Aorta (tissue), 5 donors: ENCODE measurements at regions not wholly inside any gene's neighbourhood (a gene's known extent, or its start where the extent isn't known, plus 50 kb on each side); places are given as distances from the start of the nearest gene placed in this dataset.

ENCODE experiments used
- ATAC-seq: fragments of 200-7000 bp; cut with Tn5 transposase; one replicate; pipeline ENCODE4 v1.9.1; 2022; ENCODE audit warnings: moderate library complexity; ENCODE audit not compliant: low FRiP score
- DNase-seq, 2 donors: peaks; one replicate each; pipeline ENCODE4 v3.0.0-alpha.2; 2020
- H3K27ac ChIP-seq, 2 donors: one replicate each; pipeline ENCODE4 v1.5.1; 2013; ENCODE audit warnings: low read length in 2 of 2, mild to moderate bottlenecking in 2 of 2, moderate library complexity in 2 of 2, control low read depth in 1 of 2, inconsistent platforms in 1 of 2, low read depth in 1 of 2
- H3K27me3 ChIP-seq, 2 donors: one replicate each; pipeline ENCODE4 v1.6.1; 2013; ENCODE audit warnings: control low read depth in 1 of 2, low read length in 1 of 2, mild to moderate bottlenecking in 1 of 2, moderate library complexity in 1 of 2; ENCODE audit not compliant: insufficient read depth in 2 of 2, control insufficient read depth in 1 of 2
- H3K36me3 ChIP-seq, 2 donors: one replicate each; pipeline ENCODE4 v1.6.1; 2013; ENCODE audit warnings: control low read depth in 1 of 2, low read length in 1 of 2, mild to moderate bottlenecking in 1 of 2; ENCODE audit not compliant: insufficient read depth in 2 of 2, control insufficient read depth in 1 of 2
- H3K4me1 ChIP-seq, 2 donors: one replicate each; pipeline ENCODE4 v1.6.1; 2013; ENCODE audit warnings: low read length in 2 of 2, control low read depth in 1 of 2, mild to moderate bottlenecking in 1 of 2, moderate library complexity in 1 of 2; ENCODE audit not compliant: insufficient read depth in 2 of 2, control insufficient read depth in 1 of 2
- H3K4me3 ChIP-seq, 2 donors: one replicate each; pipeline ENCODE4 v1.5.1; 2013; ENCODE audit warnings: low read length in 2 of 2, control low read depth in 1 of 2, mild to moderate bottlenecking in 1 of 2
- H3K9me3 ChIP-seq: one replicate; pipeline ENCODE4 v1.6.1; 2013; ENCODE audit warnings: mild to moderate bottlenecking, low read length; ENCODE audit not compliant: control insufficient read depth
- WGBS, 2 donors: extraction: QIAGEN DNeasy Blood & Tissue Kit; methylation state at CpG; one replicate each; pipeline ENCODE4 v1.1.7; 2013; 5-methylcytosine and 5-hydroxymethylcytosine counted together
- intact Hi-C, 2 donors: fragments of 100-400 bp; cut with DNase I; formaldehyde crosslinking; loops; one replicate each; pipeline versions ENCODE4 v1.14.2 to v1.15.0; 2022
- donor health status: healthy with polysubstance abuse.
- donor health status: Bipolar disorder and iron deficiency.
- donor health status: DM: no; HTN: no; CAD: no.
- donor health status: DM: no; HTN: no; CAD: no.
- donor health status: DM: yes; HTN: yes; CAD: no.

- H3K36me3 ChIP-seq, result no peaks in the 10 kb centered on the region
- H3K4me1 ChIP-seq, result no peaks in the 10 kb centered on the region
- H3K4me3 ChIP-seq, result no peak overlapping the region
- H3K27ac ChIP-seq, result no peak overlapping the region
- intact Hi-C loops, result loop anchor here in 1 of 2 donors (10.0 kb wide), 1 partner anchor 572 kb away; no protein-coding TSS in a partner anchor
- DNase-seq, result no peak
- WGBS, 2 donors, result 95 to 100% methylated on average over 1 of the region's 1 CpG
- ATAC-seq, result no peak
- H3K27me3 ChIP-seq, result no peaks in the 10 kb centered on the region
- H3K9me3 ChIP-seq, result no peaks in the 10 kb centered on the region
Observed at GRCh38 chr10:118107040-118107439, 60.3 kb upstream of the RAB11FIP2 start.

DNA sequence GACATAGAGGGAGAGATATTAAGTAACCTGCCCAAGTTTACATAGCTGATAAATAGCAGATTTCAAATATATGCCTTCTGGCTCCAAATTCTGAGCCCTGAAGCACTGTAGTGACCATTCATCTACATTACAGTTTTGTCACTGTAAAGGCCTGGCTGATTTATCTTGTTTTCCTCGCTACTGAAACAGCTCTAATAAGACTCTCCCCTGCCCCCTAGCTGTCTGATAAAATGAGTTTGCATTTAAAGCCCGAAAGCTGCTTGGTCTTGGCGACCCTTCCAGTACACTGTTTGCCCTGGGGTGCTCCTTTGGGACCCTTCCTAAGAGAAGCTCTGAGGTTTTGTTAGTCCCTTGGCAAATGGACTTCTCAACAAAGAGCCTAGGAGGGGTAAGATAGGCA, 59.7 kb upstream of the RAB11FIP2 start:
- no peak for DNase-seq
- no peaks in the 10 kb centered on the region for H3K9me3 ChIP-seq
- WGBS, 2 donors, result 48 to 51% methylated on average over 3 of the region's 3 CpGs
- intact Hi-C loops, result loop anchor here in 1 of 2 donors (10.0 kb wide), 1 partner anchor 572 kb away; no protein-coding TSS in a partner anchor
- no peaks in the 10 kb centered on the region for H3K4me1 ChIP-seq
- no peak overlapping the region for H3K4me3 ChIP-seq
- no peak for ATAC-seq
- H3K36me3 ChIP-seq, result no peaks in the 10 kb centered on the region
- no peak overlapping the region for H3K27ac ChIP-seq
- no peaks in the 10 kb centered on the region for H3K27me3 ChIP-seq

- DNase-seq, result no peak
- WGBS, 2 donors, result 0 to 3% methylated on average over 1 of the region's 1 CpG
- intact Hi-C loops, result loop anchor here in 1 of 2 donors (10.0 kb wide), 1 partner anchor 567 kb away; no protein-coding TSS in a partner anchor
- no peak overlapping the region for H3K4me3 ChIP-seq
- no peaks in the 10 kb centered on the region for H3K36me3 ChIP-seq
- H3K9me3 ChIP-seq, result no peaks in the 10 kb centered on the region
- H3K27me3 ChIP-seq, result no peaks in the 10 kb centered on the region
- no peaks in the 10 kb centered on the region for H3K4me1 ChIP-seq
- ATAC-seq, result no peak
- no peak overlapping the region for H3K27ac ChIP-seq
Observed at GRCh38 chr10:118102121-118102520, 55.4 kb upstream of the RAB11FIP2 start.

- H3K9me3 ChIP-seq, result no peaks in the 10 kb centered on the region
- no peaks in the 10 kb centered on the region for H3K36me3 ChIP-seq
- ATAC-seq, result no peak
- H3K27ac ChIP-seq, result no peak overlapping the region
- no peaks in the 10 kb centered on the region for H3K27me3 ChIP-seq
- intact Hi-C loops, result loop anchor here in 1 of 2 donors (10.0 kb wide), 1 partner anchor 567 kb away; no protein-coding TSS in a partner anchor
- H3K4me3 ChIP-seq, result no peak overlapping the region
- H3K4me1 ChIP-seq, result no peaks in the 10 kb centered on the region
- no peak for DNase-seq
- WGBS, 2 donors, result 32 to 49% methylated on average over 3 of the region's 3 CpGs
Observed at GRCh38 chr10:118101501-118101900, 54.8 kb upstream of the RAB11FIP2 start.
